ENCODE measurements at regions not wholly inside any gene's neighbourhood (a gene's known extent, or its start where the extent isn't known, plus 50 kb on each side); places are given as distances from the start of the nearest gene placed in this dataset.

DNA sequence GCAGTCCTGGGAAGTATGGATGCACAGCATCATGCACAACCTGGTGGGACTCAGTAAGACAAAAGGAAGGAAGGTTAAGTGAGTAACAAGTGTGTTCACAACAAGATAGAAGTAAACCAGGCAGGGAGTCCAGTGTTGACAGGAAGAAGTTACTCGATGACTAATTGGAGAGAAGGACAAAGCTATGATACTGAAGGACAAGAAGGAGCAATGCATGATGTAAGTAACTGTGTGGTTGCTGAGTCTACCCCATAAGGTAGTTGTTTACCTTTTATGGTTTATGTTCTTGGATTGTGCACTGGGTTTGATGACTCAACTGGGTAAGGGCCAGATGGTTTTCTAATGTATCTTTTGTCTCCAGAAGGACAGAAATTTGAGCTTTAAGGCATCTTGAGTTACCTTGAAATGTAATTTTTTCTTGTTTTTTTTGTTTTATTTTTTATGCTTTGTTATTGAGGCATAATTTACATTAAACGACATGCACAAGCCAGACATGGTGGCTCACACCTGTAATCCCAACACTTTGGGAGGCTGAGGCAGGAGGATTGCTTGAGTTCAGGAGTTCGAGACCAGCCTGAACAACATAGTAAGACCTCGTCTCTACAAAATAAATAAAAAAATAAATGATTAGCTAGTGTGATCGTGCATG lies 89.2 kb upstream of the CAST start (continued):
- TF ChIP-seq, protein P1, sequence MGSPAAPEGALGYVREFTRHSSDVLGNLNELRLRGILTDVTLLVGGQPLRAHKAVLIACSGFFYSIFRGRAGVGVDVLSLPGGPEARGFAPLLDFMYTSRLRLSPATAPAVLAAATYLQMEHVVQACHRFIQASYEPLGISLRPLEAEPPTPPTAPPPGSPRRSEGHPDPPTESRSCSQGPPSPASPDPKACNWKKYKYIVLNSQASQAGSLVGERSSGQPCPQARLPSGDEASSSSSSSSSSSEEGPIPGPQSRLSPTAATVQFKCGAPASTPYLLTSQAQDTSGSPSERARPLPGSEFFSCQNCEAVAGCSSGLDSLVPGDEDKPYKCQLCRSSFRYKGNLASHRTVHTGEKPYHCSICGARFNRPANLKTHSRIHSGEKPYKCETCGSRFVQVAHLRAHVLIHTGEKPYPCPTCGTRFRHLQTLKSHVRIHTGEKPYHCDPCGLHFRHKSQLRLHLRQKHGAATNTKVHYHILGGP (tag by site-specific recombination; IDR thresholded peaks at IDR 0.05): peak; percentile 43; the same call in 1 of the 2 replicates
- TF ChIP-seq IKZF3 (tag by site-specific recombination; IDR thresholded peaks at IDR 0.05): no peak
- no peak for TF ChIP-seq ZNF121 (tag by site-specific recombination; IDR thresholded peaks at IDR 0.05)
- no peak for TF ChIP-seq GLIS2 (tag by site-specific recombination; IDR thresholded peaks at IDR 0.05)
- TF ChIP-seq, protein P2, sequence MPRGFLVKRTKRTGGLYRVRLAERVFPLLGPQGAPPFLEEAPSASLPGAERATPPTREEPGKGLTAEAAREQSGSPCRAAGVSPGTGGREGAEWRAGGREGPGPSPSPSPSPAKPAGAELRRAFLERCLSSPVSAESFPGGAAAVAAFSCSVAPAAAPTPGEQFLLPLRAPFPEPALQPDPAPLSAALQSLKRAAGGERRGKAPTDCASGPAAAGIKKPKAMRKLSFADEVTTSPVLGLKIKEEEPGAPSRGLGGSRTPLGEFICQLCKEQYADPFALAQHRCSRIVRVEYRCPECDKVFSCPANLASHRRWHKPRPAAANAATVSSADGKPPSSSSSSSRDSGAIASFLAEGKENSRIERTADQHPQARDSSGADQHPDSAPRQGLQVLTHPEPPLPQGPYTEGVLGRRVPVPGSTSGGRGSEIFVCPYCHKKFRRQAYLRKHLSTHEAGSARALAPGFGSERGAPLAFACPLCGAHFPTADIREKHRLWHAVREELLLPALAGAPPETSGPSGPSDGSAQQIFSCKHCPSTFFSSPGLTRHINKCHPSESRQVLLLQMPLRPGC (tag by site-specific recombination; IDR thresholded peaks at IDR 0.05): peak; percentile 71
- TF ChIP-seq ZNF510 (tag by site-specific recombination; IDR thresholded peaks at IDR 0.05; ENCODE audit: insufficient replicate concordance): no peak
- no peak for TF ChIP-seq TRIM28 (IDR thresholded peaks at IDR 0.05; ENCODE audit: borderline replicate concordance, low read length)
- TF ChIP-seq, protein P3, sequence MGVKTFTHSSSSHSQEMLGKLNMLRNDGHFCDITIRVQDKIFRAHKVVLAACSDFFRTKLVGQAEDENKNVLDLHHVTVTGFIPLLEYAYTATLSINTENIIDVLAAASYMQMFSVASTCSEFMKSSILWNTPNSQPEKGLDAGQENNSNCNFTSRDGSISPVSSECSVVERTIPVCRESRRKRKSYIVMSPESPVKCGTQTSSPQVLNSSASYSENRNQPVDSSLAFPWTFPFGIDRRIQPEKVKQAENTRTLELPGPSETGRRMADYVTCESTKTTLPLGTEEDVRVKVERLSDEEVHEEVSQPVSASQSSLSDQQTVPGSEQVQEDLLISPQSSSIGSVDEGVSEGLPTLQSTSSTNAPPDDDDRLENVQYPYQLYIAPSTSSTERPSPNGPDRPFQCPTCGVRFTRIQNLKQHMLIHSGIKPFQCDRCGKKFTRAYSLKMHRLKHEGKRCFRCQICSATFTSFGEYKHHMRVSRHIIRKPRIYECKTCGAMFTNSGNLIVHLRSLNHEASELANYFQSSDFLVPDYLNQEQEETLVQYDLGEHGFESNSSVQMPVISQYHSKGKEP (tag by site-specific recombination; IDR thresholded peaks at IDR 0.05): no peak
- TF ChIP-seq ZNF266 (tag by site-specific recombination; IDR thresholded peaks at IDR 0.05; ENCODE audit: low read depth): no peak
- no peak for TF ChIP-seq ZNF785 (tag by site-specific recombination; IDR thresholded peaks at IDR 0.05)
- TF ChIP-seq, protein P4, sequence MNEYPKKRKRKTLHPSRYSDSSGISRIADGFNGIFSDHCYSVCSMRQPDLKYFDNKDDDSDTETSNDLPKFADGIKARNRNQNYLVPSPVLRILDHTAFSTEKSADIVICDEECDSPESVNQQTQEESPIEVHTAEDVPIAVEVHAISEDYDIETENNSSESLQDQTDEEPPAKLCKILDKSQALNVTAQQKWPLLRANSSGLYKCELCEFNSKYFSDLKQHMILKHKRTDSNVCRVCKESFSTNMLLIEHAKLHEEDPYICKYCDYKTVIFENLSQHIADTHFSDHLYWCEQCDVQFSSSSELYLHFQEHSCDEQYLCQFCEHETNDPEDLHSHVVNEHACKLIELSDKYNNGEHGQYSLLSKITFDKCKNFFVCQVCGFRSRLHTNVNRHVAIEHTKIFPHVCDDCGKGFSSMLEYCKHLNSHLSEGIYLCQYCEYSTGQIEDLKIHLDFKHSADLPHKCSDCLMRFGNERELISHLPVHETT (tag by site-specific recombination; IDR thresholded peaks at IDR 0.05): peak; percentile 67; the same call in 1 of the 2 replicates
- TF ChIP-seq ZNF747 (tag by site-specific recombination; IDR thresholded peaks at IDR 0.05): no peak
- TF ChIP-seq ZFP37 (tag by site-specific recombination; IDR thresholded peaks at IDR 0.05): 0 out of 2 replicates have a peak, but pooled peaks have one; percentile 32
- TF ChIP-seq ZSCAN16 (tag by site-specific recombination; IDR thresholded peaks at IDR 0.05): no peak
- TF ChIP-seq ZNF654 (tag by site-specific recombination; IDR thresholded peaks at IDR 0.05; ENCODE audit: low read depth): no peak
- no peak for TF ChIP-seq ZSCAN30 (tag by site-specific recombination; IDR thresholded peaks at IDR 0.05)
- TF ChIP-seq ZNF548 (tag by site-specific recombination; IDR thresholded peaks at IDR 0.05): no peak
- TF ChIP-seq, protein P5, sequence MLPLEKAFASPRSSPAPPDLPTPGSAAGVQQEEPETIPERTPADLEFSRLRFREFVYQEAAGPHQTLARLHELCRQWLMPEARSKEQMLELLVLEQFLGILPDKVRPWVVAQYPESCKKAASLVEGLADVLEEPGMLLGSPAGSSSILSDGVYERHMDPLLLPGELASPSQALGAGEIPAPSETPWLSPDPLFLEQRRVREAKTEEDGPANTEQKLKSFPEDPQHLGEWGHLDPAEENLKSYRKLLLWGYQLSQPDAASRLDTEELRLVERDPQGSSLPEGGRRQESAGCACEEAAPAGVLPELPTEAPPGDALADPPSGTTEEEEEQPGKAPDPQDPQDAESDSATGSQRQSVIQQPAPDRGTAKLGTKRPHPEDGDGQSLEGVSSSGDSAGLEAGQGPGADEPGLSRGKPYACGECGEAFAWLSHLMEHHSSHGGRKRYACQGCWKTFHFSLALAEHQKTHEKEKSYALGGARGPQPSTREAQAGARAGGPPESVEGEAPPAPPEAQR (tag by site-specific recombination; IDR thresholded peaks at IDR 0.05): no peak
- TF ChIP-seq ZNF621 (tag by site-specific recombination; IDR thresholded peaks at IDR 0.05): no peak
- no peak for TF ChIP-seq ZNF426 (tag by site-specific recombination; IDR thresholded peaks at IDR 0.05)
- no peak for TF ChIP-seq ZNF302 (tag by site-specific recombination; IDR thresholded peaks at IDR 0.05; ENCODE audit: low read depth)
- peak; percentile 76; the same call in 1 of the 2 replicates for TF ChIP-seq ZNF184 (tag by site-specific recombination; IDR thresholded peaks at IDR 0.05)
- TF ChIP-seq ZNF202 (tag by site-specific recombination; IDR thresholded peaks at IDR 0.05; ENCODE audit: borderline replicate concordance): no peak
- TF ChIP-seq, protein P6, sequence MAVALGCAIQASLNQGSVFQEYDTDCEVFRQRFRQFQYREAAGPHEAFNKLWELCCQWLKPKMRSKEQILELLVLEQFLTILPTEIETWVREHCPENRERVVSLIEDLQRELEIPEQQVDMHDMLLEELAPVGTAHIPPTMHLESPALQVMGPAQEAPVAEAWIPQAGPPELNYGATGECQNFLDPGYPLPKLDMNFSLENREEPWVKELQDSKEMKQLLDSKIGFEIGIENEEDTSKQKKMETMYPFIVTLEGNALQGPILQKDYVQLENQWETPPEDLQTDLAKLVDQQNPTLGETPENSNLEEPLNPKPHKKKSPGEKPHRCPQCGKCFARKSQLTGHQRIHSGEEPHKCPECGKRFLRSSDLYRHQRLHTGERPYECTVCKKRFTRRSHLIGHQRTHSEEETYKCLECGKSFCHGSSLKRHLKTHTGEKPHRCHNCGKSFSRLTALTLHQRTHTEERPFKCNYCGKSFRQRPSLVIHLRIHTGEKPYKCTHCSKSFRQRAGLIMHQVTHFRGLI (tag by site-specific recombination; IDR thresholded peaks at IDR 0.05): no peak
- peak; percentile 79 for TF ChIP-seq ZNF629 (tag by site-specific recombination; IDR thresholded peaks at IDR 0.05)
- TF ChIP-seq, protein P7, sequence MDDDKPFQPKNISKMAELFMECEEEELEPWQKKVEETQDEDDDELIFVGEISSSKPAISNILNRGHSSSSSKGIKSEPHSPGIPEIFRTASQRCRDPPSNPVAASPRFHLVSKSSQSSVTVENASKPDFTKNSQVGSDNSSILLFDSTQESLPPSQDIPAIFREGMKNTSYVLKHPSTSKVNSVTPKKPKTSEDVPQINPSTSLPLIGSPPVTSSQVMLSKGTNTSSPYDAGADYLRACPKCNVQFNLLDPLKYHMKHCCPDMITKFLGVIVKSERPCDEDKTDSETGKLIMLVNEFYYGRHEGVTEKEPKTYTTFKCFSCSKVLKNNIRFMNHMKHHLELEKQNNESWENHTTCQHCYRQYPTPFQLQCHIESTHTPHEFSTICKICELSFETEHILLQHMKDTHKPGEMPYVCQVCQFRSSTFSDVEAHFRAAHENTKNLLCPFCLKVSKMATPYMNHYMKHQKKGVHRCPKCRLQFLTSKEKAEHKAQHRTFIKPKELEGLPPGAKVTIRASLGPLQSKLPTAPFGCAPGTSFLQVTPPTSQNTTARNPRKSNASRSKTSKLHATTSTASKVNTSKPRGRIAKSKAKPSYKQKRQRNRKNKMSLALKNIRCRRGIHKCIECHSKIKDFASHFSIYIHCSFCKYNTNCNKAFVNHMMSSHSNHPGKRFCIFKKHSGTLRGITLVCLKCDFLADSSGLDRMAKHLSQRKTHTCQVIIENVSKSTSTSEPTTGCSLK (tag by site-specific recombination; IDR thresholded peaks at IDR 0.05): no peak
- TF ChIP-seq, protein P8, sequence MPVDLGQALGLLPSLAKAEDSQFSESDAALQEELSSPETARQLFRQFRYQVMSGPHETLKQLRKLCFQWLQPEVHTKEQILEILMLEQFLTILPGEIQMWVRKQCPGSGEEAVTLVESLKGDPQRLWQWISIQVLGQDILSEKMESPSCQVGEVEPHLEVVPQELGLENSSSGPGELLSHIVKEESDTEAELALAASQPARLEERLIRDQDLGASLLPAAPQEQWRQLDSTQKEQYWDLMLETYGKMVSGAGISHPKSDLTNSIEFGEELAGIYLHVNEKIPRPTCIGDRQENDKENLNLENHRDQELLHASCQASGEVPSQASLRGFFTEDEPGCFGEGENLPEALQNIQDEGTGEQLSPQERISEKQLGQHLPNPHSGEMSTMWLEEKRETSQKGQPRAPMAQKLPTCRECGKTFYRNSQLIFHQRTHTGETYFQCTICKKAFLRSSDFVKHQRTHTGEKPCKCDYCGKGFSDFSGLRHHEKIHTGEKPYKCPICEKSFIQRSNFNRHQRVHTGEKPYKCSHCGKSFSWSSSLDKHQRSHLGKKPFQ (tag by site-specific recombination; IDR thresholded peaks at IDR 0.05): no peak
